Skin of body (tissue), 1 donor: ENCODE measurements at regions not wholly inside any gene's neighbourhood (a gene's known extent, or its start where the extent isn't known, plus 50 kb on each side); places are given as distances from the start of the nearest gene placed in this dataset.

Source experiments
- DNase-seq: peaks from one replicate; lab custom pipeline; 2025; lab: John Stamatoyannopoulos, UW

DNA sequence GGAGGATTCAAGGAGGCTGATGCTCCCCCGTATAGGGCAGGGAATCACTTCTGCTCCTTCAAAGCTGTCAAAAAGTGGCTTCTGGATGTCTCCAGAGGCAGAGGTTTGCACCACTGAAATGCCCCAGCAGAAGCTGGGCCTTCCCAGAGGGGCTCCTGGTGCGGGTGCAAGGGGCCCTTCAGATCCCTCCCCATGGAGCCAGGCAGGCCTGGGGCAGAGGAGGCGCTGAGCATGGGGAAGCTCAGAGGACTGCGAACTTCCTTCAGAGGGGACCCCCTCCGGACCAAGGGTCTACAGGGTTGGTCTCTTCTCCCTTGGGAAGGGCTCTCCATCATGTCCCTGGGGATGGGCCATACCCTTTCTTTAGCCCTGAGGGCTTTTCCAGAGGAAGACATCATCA, 341.2 kb downstream of the DYSF start:
- DNase-seq, result no peak

DNA sequence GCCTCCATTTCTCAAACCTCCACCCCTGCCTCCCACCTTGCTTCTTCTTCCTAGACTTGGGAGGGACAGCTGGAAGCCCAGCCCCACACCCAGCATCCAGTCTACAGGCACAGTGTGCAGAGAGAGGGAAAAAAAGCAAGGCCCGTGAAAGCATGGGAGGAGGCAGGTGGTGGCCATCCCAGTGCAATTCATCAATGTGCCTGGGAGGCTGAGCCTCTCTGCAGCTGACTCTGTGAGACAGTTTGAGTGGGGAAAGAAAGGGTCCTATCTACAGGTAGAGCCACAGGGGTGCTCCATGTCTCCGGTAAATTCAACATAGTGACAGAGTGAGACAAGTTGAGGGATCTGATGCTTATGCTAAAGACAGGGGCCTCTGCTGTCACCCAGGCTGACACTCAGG, 340.6 kb downstream of the DYSF start:
- DNase-seq, result no peak

DNA sequence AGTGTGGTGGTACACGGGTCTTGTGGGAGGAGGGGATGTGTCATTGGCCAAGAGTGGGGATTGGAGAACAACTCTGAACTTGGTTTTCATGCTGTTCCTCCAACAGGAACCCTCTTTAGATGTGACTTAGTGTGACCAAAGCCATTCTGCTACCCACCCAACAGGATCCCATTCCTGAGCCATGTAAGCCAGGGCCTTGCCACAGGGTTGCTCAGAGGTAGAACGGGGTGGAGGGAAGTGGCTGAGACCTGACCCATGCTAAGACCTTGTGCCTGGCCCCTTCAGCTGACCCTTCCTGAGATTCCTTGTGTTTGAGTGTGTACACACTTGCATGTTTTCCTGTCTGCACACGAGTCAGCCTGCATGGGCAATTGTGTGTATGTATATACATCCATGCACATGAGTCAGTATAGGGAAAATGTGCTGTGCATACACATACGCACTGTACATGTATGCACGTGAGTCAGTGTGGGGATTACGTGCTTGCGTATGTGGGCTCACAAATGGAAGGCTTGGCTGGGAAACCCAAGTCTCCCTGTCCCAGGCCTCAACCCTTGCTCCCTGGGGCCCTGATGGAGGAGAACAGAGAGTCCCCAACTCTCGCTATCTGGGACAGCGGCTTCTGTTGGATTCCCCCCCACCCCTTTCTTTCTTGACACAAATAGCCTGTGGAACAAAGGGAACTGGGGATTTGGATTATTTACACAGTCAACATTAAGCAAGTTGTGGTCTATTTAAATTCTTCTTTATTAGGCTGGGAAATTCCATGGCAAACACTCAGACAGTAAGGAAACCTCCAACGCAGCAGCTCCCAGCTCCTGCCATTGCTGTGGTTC, 339.8 kb downstream of the DYSF start:
- peak; percentile 74 for DNase-seq

DNA sequence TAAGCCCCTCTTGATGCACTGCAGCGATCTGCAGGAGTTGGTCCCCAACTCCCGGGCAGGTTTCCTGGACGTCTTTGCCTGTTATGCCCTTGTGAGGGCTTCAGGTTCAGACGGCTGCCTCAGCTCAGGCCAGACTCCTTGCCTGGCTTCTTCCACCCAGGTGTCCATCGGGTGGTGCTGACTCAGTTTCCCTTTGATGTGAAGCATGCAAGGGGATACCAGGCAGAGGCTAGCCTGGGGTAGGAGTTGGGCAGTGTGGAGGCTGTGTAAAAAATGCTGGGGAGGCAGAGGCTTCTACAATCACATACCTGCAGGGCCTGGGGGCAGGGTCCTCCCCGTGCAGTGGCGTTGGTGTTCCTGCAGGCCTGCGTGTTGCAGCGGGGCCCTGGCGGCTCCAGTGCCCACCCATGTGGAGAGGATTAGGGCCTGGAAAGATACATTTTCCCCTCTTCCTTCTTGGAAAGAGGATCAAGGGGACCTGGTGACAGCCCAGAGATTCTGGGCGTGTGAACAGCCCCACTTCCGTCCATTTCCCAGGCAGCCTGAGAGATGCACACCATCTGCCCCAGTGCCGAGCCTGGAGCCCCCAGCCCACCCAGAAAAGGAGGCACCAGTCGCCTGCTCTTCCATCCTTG, 338.3 kb downstream of the DYSF start:
- no peak for DNase-seq

DNA sequence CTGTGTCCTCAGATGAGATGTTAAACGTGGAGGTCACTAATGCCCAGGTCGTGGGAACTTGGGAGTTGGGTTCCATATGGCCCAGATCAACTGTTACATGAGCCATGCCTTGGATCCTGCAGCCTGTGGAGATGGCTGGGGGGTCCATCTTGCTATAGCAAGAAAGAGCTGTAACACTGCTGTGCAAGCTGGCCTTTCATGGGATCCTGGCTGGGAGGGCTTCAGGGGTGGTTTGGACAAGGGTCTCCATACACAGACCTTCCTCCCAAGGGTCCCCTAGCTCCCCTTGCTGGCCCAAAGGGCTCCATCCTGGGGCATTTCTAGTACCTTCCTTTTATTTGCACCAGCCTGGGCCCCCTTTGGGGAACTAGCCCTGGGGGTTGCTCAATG, 337.7 kb downstream of the DYSF start:
- no peak for DNase-seq

DNA sequence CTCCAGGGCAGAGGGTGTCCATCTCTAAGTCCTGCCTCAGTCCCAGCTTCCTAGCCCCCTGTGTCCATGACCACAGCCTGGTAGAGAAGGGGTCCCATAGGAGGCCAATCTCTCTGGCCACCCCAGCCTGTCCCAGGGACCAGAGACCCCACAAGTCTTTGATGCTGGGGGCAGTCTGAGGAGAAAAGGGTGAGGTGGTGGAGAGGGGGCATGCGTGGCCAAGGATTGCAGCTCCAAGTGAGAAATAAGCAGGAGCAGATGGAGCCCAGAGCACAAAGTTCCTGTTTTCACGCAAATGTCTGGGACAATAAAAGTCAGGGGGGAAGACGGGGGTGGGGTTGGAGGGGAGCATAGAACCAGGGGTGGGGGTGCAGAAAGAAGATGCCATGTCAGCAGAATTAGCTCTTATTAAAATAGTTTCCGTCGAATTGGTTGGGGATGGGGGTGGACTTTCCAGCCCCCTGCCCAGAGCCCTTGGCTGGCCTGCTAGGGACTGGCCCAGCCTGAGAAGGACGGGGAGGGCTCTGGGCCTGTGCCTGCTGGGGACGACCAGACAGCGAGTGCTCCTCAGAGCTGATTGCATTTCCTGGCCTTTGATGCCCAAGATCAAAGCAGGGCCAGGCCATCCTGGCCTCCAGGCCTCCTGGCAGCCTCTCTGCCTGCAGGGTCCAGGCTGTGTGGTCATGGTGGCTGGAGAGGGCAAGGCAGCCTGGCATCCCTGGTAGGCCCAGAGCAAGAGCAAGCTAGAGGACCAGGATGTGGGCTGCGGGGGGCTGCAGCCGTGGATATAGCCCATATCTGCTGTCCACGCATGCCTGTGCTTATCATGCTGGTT, 337.1 kb downstream of the DYSF start:
- peak; percentile 48 for DNase-seq

DNA sequence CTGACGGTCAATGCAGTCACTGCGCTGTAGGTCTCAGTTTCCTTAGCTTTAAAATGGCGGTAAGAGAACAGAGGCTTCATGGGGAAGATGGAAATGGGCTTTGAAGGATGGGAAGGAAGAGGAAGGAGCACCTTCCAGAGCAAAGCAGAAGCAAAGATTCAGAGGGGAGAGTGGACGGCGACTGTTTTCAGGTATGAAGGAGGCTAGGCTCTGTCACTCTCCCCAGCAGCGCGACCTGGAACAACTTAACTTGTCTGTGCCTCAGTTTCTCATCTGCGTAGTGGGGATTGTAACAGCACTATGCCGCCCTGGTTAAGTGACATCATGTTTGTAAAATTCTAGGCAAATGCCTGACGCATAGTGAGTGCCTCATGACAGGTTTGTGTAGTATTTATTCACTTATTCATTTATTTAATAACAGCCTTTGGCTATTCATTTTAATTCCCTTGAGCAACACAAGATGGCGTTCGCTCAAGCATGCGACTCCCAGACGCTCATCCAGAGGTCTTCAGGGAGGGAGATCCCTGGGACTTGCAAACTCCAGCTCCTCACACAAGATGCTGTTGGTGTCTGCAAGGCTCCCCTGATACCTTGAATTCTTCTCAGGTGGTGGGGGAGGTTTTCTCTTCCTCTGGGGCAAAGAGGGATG, 336.3 kb downstream of the DYSF start:
- peak; percentile 58 for DNase-seq

DNA sequence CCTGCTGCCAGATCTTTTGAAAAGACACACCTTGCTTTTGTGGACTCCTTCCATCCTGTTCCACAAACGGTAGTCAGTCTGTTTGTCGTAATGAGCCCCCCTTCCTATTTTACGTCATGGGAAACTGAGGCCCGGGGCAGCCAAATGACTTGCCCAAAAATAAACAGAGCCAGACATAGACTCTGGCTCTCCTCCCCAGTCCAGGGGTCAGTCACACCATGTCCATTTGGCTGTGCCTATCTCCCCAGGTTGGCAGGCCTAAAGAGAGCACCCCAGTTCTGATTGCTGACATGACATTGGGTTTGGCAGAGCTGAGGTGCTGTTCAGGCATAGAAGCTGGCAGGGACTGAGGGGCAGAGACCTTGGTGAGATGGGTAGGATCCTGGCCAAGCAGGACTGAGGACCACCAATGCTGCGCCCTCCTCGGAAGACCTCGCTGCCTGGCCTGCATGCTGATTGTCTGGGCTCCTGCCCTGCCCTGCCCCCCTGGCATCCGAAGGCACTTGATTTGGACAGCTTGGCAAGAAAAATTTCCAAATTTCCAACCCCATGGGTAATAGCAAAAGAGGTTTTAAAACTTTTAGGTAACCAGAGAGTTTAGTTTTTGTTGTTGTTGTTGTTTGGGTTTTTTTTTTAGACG, 335.4 kb downstream of the DYSF start:
- no peak for DNase-seq

DNA sequence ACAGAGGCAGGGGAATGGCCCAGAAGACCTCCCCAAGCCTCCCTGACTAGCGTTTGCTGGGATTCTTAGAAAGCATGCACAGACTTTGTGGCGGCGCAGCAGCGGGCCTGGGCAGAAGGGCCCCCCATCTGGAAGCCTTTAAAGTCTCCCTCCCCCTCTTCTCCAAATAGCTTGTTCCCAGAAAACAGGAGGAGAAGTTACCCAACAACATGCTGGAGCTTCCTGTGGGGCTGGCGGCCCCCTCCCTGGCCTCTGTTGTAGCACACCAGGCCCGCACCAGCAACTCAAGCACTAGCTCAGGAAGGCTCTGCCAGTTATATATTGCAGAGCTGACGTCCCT, 334.8 kb downstream of the DYSF start:
- peak; percentile 83 for DNase-seq

DNA sequence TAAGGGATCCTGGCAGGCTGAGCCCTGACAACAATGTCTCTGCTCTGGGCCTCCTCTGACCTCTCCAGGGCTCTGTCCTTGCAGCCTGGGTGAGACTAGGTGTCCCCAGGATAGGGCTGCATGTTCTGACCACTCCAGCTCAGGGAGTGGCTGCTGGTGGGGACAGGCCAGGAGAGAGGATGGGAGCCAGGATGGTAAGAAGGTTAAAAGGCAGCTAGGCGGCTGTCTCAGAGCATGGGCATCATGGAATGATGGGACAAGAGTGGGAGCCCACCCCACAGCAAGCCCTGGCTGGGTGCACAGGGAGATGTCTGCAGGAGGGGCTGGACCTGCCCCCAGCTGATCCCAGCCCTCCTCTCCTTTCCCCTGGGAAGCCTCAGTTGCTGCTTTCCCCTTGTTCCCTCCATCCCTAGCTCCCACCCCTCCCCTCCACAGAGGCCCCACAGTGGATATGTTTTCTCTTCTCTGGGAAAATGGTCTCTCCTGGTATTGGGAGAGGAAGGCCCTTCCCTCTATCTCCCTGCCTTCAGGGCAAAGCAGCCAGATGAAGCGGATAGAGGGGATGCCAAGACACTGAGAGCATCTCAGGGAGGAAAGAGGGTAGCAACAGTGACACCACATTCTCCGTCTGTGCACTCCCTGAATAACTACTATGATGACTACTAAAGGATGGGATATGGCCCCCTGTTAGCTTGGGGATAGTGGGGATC, 334.3 kb downstream of the DYSF start:
- peak; percentile 83 for DNase-seq

DNA sequence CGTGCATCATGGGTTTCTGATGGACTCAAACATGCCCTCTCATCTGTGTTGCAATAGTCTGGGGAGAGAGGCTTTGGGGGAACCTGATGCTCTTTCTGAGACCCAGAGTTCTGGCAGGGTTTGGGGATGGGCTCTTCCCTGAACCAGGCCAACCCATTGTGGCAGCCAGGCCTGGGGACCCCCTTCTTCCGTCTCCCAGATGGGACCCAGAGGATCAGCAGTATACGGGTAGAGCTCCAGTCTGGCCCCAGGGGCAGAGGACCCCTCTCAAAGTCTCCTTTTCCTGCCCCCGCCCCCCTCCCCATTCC, 333.7 kb downstream of the DYSF start:
- DNase-seq, result no peak

DNA sequence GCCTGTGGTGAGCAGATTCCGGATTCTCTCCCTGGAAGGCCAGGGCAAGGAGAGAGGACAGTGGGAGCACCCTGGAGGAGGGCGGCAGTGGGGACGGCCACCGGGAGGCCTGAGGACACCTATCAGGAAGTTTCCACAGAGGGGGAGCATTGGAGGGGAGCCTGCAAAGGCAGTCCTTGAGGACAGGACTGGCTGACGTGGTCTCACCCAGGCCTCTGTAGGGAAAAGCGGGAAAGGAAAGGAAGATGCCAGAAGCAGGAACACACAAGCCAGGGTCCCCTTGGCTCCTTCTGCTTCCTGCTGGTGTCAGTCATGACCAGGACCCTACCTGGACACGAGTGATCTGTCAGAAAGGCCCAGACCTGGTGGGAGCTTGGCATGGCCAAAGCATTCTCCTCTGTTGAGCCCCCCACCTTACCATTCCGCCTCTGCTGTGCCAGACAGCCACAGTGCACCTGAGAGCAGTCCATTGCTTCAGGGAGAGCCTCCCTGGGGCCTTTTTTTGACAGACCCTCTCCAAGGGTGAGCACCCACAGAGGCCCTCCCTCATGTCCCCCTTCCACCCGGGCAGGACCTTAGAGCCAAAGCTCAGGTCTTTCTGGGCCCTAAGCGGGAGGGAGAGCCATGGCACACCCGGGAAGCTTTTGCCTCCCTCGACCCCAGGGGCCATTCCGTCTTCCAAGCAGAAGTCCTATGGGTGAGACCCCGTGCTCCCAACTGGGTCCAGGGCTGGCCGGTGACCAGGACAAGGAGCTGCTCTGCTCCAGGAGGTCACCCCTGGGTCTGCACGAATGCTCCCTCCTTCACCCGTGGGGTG, 333.1 kb downstream of the DYSF start:
- DNase-seq, result no peak

DNA sequence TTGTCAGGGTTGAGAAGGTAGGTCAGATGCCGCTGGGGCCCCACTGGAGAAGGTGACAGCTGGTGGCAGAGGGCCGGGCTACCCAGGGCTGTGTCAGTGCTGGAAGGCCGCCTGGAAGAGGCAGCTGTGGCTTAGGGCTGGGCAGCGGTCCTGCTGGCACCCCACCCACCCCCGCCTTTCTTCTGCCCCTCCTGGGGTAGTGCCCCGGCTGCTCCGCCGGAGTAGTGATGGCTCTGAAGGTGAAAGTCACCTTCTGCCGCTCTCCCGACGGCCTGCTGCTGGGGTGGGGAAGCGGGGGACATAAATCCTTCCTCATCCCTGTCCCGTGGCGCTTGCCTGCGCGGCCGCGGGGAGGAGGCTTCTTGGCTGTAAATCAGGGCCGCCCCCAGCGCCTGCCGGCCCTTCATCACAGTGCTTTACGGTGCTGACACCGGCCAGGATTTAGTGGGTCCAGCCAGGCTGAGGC, 332.2 kb downstream of the DYSF start:
- DNase-seq, result no peak

DNA sequence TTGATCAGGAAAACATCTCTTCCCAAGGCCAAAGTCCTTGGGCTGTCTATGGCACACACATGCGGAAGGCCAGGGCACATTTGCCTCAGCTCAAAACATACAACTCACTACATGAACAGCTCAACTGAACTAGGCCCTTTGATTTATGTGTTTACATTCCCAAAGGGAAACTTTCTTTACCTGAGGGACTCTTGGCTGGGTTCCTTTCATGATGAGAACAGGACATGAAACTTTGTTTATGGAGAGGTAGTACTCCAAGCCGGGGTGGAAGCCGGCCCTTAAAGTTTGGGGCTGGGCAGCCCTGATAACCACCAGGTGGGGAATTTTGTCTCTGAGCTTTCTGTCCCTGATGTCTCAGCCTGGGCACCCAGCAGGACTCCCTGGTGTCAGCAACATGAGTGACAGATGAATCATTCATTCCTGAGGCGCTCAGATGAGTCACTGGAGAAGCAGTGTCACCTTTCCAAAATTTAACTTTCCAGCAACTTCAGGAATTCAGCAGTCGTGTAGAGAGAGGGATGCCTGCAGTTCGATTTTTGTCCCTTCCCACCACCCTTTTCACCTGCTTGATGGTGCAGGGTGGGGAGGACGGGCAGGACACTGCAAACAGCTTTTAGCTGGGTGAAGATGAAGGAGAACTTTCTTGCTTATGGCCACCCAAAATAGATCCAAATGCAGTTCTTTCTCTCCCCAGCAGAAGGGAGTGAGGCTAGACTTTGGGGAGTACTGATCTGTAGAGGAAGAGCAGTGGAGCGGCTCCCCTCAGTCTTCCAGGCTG, 331.6 kb downstream of the DYSF start:
- DNase-seq, result no peak

DNA sequence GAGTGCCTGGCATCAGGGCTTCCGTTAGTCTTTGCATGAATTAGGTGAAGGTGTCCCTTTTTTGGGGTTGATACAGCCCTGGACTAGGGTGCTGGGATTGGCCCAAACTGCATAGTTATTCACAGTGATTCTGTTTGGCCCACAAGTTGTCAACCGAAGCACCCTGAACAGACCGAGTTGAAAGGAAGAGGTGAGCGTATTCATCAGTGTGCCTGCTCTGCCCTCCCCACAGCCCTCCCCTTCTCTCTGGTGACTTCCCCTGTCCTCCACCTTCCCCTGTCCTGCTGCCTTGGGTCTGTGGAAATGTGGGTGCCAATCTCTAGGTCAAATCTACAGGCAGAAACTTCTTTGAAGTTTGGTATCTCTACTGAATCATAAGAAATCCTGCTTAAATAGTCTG, 330.5 kb downstream of the DYSF start:
- DNase-seq, result no peak

DNA sequence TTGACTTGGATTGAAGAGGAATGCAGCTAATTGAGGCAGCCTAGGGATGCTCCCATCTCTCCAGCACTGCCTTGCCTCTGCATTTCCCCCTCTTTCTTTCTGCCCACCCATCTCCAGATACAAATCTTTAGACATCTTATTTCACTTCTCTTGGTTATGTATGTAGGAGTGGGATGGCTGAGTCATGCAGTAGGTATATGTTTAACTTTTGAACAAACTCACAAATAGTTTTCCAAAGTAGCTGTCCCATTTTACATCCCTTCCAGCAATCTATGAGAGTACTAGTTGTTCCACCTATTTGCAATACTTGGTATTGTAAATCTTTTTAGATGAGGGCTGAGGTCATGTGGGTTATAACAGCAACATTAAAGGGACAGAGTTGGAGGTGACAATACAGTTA, 329.9 kb downstream of the DYSF start:
- DNase-seq, result no peak

DNA sequence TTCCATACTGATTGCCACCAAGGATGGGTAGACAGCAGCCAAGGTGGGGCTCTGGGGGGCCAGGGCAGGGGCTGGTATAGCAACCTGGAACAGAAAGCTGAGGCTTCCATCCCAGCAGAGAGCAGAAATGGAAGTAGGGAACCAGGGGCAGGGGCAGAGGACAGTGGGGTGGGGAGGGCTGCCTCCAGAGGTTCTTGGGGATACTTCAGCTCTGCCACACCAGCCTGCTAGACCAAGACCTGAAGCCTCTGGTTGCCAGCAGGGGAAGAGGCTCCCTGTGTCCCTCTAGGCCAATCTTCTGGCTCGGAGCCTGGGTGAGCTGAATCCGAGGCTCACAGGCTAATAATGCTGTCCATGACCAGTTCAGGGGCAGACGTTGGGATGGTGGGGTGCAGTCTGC, 329.0 kb downstream of the DYSF start:
- DNase-seq, result no peak

DNA sequence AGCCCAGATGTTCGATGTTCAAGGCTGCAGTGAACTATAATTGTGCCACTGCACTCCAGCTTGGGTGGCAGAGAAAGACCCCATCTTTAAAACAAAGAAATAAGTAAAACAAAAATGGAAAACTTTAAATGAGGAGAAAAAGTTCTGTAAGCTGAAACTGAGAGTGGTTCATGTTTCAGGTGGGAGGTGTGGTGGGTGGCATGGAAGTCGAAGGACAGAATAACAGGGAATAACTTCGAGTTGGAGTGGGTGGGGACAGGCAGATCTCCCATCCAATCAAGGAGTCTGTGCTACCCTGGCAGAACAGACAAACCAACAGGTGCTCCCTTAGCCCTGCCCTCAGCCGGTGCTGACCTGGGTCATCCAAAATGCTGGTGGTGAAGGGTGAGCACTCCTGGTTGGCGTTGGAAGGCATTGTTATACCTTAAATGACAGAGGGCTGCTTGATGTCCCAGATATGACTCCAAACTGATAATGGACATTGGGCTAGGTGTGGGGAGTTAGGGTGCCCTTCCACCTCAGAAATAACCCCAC, 328.4 kb downstream of the DYSF start:
- DNase-seq, result no peak

DNA sequence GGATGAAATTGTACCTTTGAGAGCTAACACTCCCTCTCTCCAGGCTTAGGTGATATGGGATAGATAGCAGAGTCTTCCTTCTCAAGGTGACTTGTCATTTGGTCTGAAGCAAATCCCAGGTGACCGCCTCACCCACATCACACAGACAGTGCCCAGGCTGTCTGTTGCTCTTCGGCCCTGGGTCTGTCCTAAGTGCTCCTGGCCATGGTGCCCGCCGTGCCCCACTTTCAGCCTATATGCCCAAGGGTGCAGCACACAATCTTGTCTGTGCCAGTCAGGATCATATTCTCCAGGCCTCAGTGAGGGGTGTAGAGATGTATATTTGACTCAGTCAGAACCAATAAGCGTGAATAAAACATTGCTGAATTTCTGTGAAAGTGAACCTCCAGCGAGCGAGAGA, 326.8 kb downstream of the DYSF start:
- DNase-seq, result no peak
